HG02763 (cell line): ENCODE measurements at regions not wholly inside any gene's neighbourhood (a gene's known extent, or its start where the extent isn't known, plus 50 kb on each side); places are given as distances from the start of the nearest gene placed in this dataset.
"Not testable (repeated sequence)": the region's sequence is repeated elsewhere in the genome, so short reads cannot be mapped to it uniquely, and the experiment has no call there.

Experiments used
- ATAC-seq: cut with Tn5 transposase; IDR thresholded peaks from one replicate; pipeline ENCODE4 v1.9.1; 2021; ENCODE audit warnings: mild to moderate bottlenecking, moderate library complexity; ENCODE audit not compliant: unreplicated experiment

DNA sequence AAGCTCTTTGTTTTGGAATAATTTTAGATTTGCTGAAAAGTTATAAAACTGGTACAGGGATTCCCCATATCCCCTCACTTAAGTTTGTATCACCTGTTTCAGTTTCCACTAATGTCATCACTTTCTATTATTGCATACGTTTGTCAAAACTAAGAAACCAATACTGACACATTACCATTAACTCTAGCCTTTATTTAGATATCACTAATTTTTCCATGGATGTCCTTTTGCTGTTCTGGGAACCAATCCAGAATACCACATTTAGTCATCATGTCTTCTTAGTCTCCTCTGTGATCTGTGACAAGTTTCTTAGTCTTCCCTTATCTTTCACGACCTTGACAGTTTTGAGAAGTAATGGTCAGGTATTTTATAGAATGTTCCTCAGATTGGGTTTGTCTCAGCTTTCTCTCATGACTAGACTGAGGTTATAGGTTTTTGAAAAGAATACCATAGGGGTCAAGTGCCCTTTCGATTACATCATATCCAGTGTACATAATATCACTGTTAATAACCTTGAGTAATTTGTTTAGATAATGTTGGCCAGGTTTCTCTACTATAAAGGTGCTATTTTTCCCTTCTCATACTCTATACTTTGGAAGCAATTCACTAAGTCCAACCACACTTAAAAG is 51.9 kb upstream of the NMUR2 start:
- ATAC-seq, result no peak

DNA sequence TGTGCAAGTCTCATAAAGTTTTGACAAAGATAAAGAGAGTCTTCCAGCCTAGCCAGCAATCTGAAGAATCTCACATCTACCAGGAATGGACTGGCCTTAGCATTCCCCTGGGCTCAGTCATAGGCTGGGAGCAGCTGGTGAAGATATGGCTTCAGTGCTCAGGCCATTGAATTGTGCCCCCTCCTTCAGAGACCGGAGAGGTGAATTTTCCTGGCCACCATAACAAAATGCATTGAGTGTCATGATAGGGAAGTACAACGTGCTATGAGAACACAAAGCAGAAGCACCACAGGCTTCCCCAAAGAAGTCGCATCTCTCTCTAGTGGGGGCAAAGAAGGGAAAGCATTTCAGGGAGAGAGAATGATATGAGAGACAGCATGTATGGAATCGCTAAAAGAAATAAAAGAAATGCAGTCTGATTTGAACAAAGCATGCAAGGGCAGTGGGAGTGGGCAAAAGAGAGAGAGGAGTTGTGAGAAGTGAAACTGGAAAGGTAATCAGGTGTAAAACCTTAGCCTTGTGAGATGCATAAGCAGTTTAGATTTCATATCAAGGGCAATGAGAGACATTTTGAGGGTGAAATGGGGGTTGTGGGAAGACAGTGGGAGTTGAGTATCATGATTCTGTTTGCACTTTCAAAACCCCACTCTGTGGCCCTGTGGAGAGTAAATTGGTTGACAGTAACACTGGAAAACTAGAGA is 57.1 kb upstream of the NMUR2 start:
- peak; percentile 87 for ATAC-seq

DNA sequence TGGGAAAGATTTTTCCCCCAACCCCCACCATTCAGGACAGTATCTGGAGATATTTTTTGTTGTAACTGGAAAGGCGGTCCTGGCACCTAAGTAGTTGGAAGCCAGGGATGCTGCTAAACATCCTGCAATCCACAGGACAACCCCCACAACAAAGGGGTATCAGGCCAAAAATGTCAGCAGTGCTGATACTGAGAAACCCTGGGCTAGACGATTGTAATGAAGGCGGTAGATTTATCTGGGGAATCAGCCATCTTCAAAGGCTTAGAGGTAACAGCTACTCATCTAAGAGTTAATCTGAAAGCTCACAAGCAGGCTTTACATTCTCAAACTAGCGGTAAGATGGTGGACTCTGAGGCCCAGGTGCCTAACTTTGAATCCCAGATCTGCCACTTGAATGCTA is 59.0 kb upstream of the NMUR2 start:
- no peak for ATAC-seq

DNA sequence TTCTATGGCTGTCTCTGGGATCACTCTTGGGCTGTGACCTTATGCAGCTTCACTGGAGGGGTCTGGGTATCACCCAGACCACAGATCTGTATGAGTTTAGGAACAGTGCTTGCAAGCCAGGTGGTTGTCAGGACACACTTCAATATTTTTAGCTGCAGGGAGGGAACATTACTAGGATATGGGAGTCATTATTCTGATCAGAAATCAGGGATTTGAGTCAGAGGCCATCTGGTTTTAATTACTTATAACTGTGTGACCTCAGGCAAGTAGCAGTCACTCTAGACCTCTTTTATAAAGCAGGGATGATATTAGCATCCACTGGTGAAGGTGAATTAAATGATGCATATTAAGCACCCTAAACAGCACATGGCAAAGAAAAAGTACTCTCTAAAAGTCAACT is 60.1 kb upstream of the NMUR2 start:
- ATAC-seq, result no peak

DNA sequence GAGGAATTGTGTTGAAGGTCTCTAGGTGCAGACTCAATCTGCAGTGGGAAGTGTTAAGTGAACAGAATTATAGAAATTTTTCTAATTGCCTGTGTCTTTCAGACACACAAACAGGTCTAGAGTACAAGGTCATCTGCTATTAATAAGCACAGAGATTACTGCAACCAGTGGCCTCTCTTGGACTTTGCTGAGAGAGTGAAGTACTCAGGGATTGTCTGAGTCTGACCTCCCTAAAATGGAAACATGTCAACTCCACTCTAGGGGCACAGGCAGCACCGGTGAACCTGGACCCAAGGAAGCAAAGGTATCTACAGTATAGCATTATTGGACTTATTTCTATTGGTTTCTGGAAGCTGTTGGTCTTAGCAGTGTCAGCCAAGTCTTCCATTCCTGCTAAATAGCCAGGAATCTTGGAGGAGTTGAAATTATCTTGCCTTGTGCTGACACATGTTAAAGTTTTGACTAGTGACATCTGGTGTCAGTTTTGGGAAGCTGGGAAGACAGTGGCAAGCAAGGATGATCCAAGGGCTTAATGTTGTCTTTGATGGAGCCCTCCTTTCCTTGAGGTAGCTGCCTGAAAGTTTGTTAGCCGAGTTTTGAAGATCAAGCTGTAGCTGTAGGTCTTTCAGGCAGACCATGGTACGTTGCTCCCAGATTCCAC is 61.1 kb upstream of the NMUR2 start:
- ATAC-seq, result no peak

DNA sequence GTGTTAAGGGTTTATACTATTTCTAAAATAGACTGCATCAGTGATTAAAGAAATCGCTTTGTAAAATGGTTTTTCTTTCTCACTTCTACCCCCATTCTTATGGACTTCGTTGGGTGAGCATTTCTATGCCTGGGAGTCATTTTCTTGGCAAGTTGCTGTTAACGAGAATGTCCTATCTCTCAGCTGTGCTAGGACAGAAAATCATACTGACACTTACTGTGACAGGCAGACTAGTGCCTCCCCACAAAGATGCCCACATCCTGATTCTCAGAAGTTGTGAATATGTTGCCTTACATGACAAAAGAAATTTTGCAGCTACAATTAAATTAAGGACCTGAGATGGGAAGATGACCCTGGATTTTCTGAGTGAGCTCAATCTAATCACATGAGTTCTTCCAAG is 65.1 kb upstream of the NMUR2 start:
- no peak for ATAC-seq

DNA sequence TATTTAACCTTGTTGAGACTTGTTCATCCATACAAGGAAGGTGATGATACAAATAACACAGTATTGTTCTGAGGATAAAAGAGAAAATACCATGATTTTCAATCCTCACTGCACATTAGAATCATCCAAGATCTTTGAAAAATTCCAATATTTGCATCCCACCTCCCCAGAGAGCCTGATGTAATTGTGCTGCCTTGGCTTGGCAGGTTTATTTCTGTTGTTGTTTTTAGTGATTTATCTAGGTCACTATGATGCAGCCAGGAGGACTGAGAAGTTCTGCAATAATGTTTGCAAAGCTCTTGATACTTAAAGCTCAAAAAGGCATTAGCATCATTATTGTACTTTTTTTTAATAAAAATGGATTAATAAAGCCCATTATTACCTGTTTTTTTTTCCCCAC is 67.0 kb upstream of the NMUR2 start:
- no peak for ATAC-seq

DNA sequence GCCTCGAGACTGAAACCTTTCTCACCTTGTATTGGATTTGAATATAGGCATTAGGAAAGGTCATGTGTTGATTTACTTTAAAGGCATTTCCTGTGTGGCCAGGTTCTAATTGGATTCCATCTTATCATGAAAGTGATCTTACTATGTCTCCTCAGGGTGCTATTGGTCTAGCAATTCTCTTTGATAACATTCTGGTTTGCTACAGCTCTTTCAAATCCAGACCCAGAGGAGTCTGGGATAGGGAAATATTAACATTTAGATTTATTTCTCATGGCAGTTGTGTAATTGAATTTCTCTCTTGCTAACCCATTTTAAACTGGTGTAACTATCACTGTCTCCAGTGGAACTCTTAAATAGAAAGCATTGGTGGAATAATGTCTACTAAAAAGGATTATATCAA is 69.9 kb upstream of the NMUR2 start:
- ATAC-seq, result no peak

DNA sequence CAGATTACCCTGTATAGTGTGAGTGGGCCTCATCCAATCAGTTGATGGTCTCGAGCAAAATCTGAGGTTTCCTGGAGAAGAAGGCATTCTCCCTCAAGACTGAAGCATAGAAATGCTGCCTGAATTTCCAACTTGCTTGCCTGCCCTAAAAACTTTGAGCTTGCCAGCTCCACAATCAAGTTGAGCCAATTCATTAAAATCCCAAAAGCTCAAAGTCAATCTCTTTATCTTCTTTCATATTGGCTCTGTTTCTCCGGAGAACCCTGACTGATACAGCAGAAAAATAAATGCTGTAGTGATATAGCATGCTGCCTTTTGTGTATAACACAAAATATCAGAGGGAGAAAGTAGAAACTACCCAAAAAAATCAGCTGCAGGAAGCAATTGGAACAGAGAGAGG is 72.5 kb upstream of the NMUR2 start:
- ATAC-seq, result no peak

DNA sequence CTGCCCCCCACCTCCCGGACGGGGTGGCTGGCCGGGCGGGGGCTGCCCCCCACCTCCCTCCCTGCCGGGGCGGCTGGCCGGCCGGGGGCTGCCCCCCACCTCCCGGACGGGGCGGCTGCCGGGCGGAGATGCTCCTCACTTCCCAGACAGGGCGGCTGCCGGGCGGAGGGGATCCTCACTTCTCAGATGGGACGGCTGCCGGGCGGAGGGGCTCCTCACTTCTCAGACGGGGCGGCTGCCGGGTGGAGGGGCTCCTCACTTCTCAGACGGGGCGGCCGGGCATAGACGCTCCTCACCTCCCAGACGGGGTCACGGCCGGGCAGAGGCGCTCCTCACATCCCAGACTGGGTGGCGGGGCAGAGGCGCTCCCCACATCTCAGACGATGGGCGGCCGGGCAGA is 74.8 kb upstream of the NMUR2 start:
- ATAC-seq, result not testable (repeated sequence)

DNA sequence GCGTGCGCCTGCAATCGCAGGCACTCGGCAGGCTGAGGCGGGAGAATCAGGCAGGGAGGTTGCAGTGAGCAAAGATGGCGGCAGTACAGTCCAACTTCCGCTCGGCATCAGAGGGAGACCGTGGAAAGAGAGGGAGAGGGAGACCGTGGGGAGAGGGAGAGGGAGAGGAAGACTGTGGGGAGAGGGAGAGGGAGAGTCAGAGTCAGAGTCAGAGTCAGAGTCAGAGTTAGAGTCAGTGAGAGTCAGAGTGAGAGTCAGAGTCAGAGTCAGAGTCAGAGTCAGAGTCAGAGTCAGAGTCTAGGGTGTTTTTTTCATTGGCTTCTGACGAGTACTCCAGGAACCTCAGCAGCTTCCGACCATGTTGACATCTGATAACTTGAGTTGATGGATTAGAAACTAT is 75.6 kb upstream of the NMUR2 start:
- peak; percentile 84 for ATAC-seq

DNA sequence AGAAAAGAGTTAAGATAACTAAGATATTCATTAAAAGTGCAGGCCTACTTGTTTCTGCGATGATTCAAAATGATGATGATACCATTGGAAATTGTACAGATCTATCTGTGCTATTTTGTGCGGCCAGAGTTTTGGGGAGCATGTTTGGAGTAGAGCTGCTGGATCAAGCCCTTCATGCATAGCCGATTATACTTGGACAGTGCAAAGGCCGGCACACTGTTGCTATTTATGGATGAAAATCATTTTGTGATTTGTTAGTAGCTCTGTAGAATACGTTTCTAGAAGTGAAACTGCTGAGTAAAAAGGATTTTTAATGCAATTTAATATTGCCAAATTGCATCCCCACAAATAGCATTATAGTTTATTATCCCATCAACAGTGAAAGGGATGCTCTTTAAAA is 82.1 kb upstream of the NMUR2 start:
- no peak for ATAC-seq

DNA sequence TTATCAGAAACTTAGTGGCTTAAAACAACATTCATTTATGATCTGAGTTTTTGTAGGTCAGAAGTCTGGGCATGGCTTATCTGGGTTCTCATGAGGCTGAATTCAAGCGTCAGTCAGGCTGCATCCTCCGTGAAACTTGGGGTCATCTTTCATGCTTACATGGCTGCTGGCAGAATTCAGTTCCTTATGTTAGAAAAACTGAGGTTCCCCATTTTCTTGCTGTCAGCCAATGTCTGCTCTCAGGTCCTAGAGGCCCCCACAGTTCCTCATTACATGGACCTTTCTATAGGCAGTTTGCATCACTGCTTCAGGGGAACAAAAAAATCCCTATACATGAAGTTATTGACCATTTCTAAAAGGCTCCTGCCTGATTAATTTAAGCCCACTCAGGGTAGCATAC is 83.8 kb upstream of the NMUR2 start:
- ATAC-seq, result no peak

DNA sequence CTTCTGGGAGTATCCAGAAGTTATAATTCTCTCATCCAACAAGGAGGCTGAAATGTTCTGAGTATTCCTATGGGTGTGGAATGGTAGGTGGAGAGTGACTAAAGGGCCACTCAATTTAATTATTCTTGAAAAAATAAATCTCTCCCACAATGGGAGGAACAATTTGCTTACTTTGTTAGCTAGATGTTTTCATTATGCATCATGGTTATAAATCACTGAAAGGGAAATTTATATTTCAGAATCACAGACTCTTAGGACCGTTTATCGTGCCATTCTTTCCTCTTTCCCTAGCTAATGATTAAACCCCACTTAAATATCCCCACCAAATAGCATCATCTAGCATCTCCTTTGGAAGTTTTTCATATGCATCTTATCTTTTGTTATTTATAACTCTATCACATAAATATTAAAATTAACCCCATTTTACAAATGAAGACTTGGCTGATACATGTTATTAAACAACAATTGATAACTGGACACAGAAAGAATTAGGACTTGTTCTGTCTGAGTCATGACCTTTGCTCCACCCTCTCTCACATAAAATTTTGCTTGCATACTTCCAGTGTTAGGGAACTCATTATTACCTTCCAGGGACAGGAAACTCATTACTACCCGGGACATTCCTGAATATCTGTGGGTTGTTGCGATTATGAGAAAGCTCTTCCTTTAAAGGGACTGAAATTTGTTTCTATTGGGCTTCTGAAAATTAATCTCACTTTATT is 94.9 kb upstream of the NMUR2 start:
- no peak for ATAC-seq

DNA sequence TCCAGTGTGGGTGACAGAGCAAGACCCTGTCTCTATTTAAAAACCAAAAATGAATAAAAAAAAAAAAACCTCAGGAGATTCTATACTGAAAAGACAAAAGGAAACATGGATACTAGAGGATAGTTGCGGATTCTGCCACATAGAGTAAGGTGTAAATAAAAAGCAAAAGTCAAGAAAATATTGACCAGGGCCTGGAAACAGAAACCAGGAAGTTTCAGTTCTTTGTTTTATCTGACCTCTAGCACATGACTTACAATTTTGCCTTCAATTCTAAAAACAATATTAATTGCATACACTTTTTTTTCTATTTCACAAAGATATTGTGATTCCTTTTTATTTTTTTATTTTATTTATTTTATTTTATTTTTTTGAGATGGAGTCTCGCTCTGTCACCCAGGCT is 96.2 kb upstream of the NMUR2 start:
- no peak for ATAC-seq

DNA sequence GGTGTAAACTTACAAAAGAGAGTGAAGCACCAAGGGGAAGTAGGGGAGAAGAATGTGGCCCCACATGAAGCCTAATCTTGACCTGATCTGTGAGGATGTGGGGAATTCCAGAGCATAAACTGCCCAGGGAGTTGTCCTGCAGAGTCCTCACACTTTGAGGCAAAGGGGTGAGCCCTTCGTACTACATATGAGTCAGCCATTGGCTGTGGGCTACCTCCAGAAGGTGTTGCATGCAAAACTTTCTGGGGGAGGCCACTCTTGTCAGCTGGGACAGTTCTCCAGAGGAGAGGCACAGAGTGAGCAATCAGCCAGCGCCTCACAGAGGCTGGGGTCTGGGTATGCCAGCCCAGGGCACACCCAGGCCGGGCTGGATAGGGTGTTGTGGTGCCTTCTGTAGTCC is 98.1 kb upstream of the NMUR2 start:
- ATAC-seq, result no peak

DNA sequence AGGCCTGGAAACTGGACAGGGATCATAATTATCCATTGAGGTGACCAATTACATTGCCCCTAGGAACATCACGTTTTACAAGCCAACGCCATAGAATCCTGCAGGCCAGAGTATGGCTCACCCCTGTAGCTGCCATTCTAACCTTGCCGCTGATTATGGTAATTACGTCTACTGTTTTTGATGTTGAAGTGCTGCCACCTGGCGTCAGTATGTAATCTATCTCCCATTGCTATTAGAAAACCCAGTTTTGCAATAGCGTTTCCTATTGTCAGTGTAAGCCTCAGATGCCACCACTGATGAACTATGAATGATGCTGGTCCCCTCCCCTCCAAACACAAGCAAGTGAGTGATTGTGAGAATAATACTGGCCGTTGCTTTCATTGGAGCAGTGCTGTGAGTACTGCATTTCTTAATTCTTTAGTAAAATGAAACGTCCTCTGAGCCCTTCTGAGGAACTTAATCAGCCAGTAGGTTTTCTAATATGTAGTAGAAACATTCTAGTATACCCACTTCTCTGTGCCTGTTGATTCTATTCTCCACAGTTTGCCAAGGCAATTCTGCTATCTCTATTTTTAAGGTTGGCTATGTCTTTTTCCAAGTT is 100.5 kb upstream of the NMUR2 start:
- peak; percentile 93 for ATAC-seq

DNA sequence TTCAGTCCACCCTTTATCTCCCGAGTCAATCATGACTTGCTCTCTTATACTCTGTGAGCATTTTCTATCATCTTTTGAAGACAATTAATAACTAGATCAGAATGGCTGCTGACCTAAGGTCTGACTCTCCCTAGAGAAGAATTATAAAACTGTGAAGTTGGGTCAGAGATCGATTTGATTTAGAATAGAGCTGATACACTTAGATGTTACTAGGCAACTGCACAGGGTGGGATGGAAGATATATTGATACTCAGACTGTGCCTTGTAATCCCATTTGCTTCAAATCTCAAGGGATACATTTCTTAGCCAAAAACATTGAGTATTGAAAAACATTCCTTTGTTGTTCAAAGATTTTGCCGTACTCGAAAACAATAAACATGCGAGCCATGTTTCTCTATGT is 106.0 kb upstream of the NMUR2 start:
- no peak for ATAC-seq

DNA sequence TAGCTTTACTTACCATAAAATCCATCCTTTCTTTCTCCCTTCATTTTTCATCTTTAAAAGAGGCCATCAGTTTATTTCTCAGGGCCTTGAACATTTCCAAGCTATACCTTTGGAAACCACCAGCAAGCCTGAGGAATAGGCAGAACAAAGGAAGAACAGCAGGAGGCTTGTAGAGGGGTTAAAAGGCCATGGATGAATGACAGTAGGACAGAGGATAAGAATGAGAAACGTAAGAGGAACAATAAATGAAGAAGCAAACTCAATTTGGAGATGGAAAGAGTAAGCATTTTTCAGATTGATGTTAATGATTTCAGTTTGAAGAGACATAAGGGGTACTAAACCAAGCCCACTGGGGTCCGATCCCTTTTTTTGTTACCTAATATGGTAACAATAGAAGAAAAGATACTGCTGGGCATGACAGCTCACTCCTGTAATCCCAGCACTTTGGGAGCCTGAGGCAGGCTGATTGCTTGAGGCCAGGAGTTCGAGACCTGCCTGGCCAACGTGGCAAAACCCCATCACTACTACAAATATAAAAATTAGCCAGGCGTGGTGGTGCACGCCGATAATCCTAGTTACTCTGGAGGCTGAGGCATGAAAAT is 106.6 kb upstream of the NMUR2 start:
- ATAC-seq, result no peak

DNA sequence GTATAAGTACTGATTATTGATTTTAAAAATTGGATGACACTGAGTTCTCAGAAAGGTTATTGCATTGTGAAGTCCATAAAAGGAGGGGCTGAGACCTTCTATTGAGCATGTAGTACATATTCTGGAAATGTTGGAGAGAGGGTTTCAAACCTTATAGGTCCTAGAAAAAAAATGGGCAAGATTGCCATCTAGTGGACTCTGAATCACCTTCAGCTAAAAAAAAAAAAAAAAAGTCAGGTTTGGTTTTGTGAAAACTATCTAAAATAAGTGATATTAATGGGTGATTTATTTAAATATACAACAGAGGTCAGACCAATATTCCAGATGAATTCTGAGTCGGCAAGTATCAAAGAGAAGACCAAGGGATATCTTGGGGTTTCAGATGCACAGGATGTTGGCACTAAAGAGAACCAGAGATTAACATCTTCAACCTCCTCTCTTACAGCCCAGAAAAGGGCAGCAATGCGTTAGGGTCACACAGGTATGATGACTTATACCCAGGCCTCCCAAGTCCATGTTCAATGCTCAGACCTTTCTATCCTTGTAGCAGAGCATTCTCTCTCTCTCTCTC is 109.8 kb upstream of the NMUR2 start:
- no peak for ATAC-seq

DNA sequence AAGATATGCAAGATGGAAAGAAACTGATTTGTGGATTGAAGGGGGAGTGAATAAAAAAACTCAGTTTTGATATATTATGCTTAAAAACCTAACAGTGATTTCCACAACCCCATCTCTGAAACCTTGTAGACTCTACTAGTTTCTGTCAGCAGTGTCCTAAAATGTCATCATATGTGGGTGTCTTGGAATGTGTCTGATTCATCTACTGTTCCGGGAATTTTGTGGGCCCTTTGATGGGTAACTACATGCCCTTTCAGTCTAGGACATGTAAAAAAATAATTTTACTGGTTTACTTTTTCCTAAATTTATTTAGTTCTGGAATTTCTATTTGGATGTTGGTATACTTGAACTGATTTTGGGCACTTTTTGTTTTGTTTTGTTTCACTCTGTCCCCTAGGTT is 118.9 kb upstream of the NMUR2 start:
- ATAC-seq, result no peak
